ENCODE measurements at regions not wholly inside any gene's neighbourhood (a gene's known extent, or its start where the extent isn't known, plus 50 kb on each side); places are given as distances from the start of the nearest gene placed in this dataset.

GRCh38 chr4:103484521-103484920, 235.3 kb downstream of the TACR3 start:
- DNase-seq (ENCODE audit: low read depth) (no peak), FAIRE-seq (no peak)
- TF ChIP-seq CTCF (IDR thresholded peaks at IDR 0.05; ENCODE audit: insufficient read depth, low read length, severe bottlenecking): no peak
- no peaks in the 10 kb centered on the region for H3K27me3 ChIP-seq (ENCODE audit: control insufficient read depth, insufficient read depth, low read length)
- H3K4me3 ChIP-seq (ENCODE audit: low read depth, low read length): no peak overlapping the region
- H3K36me3 ChIP-seq (ENCODE audit: control insufficient read depth, insufficient read depth, low read length): no peaks in the 10 kb centered on the region

DNA sequence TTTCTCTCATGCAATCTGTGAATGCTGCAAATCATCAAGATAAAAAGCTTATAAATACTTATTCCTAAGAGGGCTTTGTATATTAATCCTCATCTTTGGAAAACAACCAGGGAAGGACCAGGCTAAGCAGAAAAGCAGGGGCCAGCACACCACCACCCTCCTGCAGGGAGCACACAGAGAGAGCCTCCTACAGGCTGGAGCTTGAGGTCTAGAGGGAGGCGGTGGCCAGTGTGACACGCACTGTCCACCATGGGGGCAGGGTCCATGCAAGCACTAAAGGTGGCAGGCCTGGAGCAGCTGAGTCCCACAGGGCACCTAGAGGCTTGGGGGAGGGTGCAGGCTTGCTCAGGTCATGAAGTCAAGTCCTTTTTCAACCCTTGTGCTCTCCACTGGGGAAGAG, 236.9 kb downstream of the TACR3 start:
- FAIRE-seq: no peak

DNA sequence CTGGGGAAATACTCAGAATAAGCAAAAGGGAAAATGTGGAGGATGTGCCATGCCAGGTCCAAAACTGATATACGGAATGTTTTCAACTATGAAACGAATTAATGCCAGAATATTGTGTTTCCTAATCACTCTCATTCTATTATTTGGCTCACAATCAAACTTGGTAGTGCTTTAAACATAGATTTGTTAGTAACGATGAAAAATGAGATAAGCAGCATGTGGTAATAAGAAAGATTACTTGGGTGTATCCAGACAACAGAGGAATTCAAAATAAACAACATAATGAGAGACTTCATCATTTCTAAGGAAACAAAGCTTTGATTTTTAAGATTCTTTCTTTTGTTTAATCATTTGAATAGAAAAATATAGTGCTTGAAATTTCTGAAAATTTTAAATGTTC, 237.3 kb downstream of the TACR3 start:
- DNase-seq (ENCODE audit: low read depth) (no peak), FAIRE-seq (no peak)
- Histone ChIP-seq H3K4me3 (ENCODE audit: low read depth, low read length) (no peak overlapping the region), H3K27me3 (ENCODE audit: control insufficient read depth, insufficient read depth, low read length) (no peaks in the 10 kb centered on the region), H3K36me3 (ENCODE audit: control insufficient read depth, insufficient read depth, low read length) (no peaks in the 10 kb centered on the region)
- TF ChIP-seq CTCF (IDR thresholded peaks at IDR 0.05; ENCODE audit: insufficient read depth, low read length, severe bottlenecking): no peak

More for the DNA sequence above, 236.9 kb downstream of the TACR3 start:
- no peak for TF ChIP-seq CTCF (IDR thresholded peaks at IDR 0.05; ENCODE audit: insufficient read depth, low read length, severe bottlenecking)
- no peaks in the 10 kb centered on the region for H3K27me3 ChIP-seq (ENCODE audit: control insufficient read depth, insufficient read depth, low read length)
- DNase-seq (ENCODE audit: low read depth): no peak
- no peak overlapping the region for H3K4me3 ChIP-seq (ENCODE audit: low read depth, low read length)
- H3K36me3 ChIP-seq (ENCODE audit: control insufficient read depth, insufficient read depth, low read length): no peaks in the 10 kb centered on the region

DNA sequence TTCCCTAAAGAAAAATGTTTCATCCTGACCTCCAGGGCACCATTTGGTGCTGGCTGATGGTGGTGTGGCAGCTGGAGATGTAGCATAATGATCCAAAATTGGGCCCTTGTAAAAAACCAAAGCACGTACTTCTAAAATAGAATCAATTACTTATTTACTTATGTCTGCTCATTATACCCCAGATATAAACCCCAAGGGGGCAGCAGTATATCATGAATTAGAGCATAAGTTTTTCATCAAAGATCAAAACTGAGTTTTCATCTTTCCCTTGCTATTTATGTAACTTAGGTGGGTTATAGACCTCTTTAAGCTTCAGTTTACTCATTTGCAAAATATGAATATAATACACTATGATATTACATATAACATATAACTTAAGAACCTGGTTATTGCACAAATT, 241.1 kb downstream of the TACR3 start:
- H3K4me3 ChIP-seq (ENCODE audit: low read depth, low read length): no peak overlapping the region
- H3K36me3 ChIP-seq (ENCODE audit: control insufficient read depth, insufficient read depth, low read length): no peaks in the 10 kb centered on the region
- DNase-seq (ENCODE audit: low read depth): no peak
- H3K27me3 ChIP-seq (ENCODE audit: control insufficient read depth, insufficient read depth, low read length): no peaks in the 10 kb centered on the region
- no peak for FAIRE-seq
- TF ChIP-seq CTCF (IDR thresholded peaks at IDR 0.05; ENCODE audit: insufficient read depth, low read length, severe bottlenecking): no peak

GRCh38 chr4:103478210-103478609, 241.6 kb downstream of the TACR3 start:
- no peaks in the 10 kb centered on the region for H3K27me3 ChIP-seq (ENCODE audit: control insufficient read depth, insufficient read depth, low read length)
- TF ChIP-seq CTCF (IDR thresholded peaks at IDR 0.05; ENCODE audit: insufficient read depth, low read length, severe bottlenecking): no peak
- FAIRE-seq: no peak
- no peaks in the 10 kb centered on the region for H3K36me3 ChIP-seq (ENCODE audit: control insufficient read depth, insufficient read depth, low read length)
- DNase-seq (ENCODE audit: low read depth): no peak
- H3K4me3 ChIP-seq (ENCODE audit: low read depth, low read length): no peak overlapping the region

- Histone ChIP-seq H3K27me3 (ENCODE audit: control insufficient read depth, insufficient read depth, low read length) (no peaks in the 10 kb centered on the region), H3K4me3 (ENCODE audit: low read depth, low read length) (no peak overlapping the region), H3K36me3 (ENCODE audit: control insufficient read depth, insufficient read depth, low read length) (no peaks in the 10 kb centered on the region)
- no peak for TF ChIP-seq CTCF (IDR thresholded peaks at IDR 0.05; ENCODE audit: insufficient read depth, low read length, severe bottlenecking)
- no peak for FAIRE-seq
- DNase-seq (ENCODE audit: low read depth): no peak
Observed at GRCh38 chr4:103457566-103457965, 259.4 kb upstream of the CENPE start.
